HG03571 (cell line): ENCODE measurements at regions not wholly inside any gene's neighbourhood (a gene's known extent, or its start where the extent isn't known, plus 50 kb on each side); places are given as distances from the start of the nearest gene placed in this dataset.

ENCODE experiments used
- ATAC-seq: cut with Tn5 transposase; IDR thresholded peaks from one replicate; pipeline ENCODE4 v1.9.1; 2021; ENCODE audit not compliant: unreplicated experiment

DNA sequence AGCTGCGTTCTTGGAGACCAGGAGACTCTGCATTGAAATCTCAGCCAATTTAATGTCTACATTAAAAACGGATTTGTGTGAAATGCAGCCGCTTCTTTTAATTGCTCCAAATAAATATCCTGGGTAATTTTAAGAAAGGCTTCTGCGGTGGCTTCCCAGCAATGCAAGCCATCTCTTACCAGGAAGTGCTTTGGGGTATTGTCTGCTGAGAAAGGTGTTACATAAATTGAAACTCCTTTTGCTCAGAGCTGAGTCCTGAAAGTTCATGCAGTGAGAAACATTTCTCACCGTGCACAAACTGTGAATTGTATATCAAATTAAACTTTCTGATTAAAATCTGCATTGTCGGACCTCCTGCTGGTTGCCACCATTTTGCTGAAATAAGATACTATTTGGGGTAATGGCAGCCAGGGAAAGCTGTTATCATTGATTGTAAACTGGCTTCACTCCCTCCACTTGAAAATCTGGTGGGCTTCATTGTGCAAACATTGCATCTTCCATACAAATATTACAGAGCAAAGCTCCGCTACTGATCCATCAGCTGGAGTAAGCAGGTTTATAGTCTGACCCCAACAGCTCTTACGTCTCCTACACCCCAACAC, 59.5 kb downstream of the ZIC5 start:
- ATAC-seq: no peak

DNA sequence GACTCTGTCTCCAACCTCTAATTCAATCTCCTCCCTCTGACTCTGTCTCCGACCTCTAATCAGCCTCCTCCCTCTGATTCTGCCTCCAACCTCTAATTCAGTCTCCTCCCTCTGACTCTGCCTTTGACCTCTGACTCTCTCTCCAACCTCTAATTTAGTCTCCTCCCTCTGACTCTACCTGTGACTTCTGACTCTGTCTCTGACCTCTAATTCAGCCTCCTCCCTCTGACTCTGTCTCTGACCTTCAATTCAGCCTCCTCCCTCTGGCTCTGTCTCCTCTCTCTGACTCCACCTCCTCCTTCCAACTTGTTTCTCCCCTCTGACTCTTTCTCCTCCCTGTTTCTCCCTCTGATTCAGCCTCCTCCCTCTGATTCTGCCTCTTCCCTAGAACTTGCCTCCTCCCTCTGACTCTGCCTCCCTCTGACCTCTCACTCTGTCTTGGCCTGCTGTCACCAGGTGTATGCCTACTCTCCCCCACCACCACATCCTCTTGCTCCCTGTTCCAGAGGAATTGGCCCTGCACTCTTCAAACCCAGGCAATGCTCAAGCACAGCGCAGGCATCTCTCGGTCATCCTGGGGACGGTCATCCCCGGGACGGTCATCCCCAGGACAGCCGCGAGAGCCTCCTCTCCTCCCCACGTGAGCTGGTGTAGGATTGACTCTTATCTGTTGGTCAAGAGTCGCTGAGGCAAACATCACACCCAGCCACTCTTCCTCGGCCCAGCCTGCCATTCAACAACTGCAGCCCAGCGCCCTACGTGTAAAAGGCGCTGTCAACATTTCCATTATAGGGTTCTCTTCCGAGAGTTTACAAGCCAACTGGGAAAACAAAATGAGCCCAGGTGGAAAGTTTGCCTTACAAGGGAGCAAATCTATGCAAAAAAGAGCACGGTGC, 60.2 kb downstream of the ZIC5 start:
- ATAC-seq: no peak

DNA sequence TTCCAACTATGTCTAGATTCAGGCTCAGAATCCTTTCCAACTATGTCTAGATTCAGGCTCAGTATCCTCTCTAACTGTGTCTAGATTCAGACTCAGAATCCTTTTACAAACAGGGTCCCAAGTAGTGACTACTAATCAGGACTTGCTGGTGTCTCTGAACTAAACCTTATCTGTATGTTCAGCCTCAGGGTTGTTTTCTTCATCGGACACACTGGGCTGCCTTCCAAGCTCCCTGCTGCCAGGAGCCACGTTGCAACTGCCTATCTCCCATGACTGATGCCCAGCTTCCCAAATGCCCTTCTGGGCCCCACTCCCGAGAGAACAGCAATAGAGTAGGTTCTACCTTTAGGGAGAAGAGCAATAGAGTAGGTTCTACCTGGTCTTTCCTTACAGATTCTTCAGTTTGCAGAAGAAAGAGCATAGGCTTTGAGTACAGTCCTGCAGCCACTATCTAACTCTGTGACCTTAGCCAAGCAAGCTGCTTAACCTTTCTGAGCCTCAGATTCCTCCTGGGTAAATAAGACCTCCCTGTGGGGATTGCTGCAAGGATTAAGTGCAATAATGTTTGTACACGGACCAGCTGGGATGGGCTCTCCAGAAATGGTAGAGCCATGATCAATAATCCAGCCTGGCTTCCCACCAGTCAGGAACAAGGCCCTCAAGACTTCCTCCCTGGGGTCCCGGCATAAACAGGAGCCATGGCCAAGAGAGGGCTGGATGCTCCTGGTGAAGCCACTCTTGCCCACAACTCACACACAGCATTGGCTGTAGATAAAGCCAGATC, 61.5 kb downstream of the ZIC5 start:
- no peak for ATAC-seq

DNA sequence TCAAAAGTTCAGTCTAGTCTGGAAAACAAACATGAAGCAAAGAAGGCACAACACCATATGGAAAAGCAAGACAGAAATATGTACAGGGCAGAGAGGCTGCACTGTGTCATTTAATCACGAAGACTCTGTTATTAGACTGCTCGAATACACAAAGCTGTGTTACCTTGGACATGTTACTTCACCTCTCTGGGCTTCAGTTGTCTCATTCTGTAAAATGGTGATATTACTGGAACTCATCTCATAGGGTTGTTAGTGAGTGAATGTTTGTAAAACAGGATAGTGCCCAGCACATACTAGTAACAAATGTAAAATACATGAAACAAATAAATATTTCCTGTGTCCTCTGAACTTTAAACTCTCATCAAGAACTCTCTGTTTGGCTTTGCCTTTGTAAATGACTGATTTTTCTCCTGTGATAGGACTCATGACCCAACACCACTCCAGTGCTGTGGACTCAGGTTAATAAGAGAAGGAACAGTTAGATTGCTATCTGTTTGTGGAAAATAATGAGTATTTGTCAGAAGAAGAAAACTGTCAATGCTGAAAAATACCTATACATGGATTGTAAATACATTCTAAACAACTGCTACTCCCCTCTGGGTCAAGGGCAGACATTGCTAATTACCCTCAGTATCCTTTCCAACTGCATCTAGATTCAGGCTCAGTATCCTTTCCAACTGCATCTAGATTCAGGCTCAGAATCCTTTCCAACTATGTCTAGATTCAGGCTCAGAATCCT, 62.3 kb downstream of the ZIC5 start:
- no peak for ATAC-seq

DNA sequence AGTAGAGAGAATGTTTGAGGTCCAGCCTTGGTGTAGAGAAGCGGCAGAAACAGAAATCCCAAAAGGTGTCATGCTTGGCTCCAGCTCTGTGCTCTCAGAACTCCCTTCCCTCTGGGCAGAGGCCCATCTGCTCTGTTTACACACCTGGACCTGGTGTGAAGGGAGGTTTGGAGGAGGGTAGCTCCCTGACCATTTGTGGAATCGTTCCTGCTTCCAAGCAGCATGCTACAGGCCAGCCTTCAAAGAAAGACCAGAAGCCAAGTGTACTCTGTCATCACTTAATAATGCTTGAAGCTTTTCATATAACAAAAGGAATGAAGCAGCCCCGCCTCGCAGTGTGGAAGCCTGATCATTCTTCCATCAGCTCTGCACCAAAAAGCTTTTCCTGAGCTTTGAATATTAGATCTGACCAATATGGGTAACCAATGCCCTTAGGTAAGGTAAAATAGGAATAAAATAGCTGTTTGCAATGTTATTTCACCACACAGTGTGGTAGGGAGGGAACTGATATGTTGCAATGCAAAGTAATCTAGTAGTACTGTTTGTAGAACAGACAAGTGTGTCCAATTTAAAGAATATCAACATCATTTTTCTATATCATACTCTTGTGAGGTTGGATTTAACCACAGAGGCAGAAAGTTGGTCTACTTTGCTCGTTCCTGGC, 63.3 kb downstream of the ZIC5 start:
- no peak for ATAC-seq

DNA sequence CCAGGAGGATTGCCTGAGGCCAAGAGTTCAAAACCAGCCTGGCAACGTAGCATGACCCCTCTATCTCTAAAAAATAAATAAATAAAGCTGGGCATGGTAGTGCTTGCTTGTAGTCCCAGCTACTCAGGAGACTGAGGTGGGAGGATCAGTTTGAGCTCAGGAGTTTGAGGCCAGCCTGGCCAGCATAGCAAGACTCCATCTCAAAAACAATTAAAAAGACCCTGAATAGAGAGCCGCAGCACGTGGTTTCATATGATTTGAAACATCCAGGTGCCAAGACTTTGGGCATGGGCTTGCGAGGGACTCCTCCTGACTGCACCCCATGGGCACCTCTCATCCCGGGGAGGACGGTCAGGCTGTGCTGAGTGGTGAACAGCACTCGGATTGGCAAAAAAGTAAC, 63.9 kb downstream of the ZIC5 start:
- no peak for ATAC-seq

DNA sequence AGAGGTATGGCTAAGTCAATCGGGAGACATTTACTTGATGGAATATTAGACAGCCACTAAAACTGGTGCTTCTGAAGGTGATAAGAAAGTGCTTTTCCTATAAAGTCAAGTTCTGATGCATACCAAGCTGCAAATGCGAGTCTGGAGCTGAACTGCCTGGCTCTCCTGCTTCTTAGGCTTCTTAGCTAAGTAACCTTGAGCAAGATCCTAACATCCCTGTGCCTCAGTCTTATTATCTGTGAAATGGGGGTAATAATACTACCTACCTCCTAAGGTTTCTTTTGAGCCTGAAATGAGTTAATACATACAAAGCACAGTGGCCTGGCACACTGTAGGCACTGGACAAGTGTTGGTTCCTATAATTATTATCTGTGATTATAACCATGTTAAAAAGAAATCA, 64.5 kb downstream of the ZIC5 start:
- ATAC-seq: no peak

DNA sequence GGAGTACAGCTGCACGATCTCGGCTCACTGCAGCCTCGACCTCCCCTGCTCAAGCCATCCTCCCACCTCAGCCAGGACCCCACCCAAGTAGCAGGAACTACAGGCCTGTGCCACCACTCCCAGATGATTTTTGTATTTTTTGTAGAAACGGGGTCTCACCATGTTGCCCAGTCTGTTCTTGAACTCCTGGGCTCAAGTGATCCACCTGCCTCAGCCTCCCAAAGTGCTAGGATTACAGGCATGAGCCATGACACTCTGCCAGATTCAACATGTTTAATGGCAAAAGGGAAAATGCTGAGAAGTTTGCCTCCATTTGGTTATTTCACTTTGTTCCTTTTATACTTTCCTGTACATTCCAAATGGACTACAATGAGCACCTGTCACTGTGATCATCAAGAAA, 65.8 kb downstream of the ZIC5 start:
- no peak for ATAC-seq

DNA sequence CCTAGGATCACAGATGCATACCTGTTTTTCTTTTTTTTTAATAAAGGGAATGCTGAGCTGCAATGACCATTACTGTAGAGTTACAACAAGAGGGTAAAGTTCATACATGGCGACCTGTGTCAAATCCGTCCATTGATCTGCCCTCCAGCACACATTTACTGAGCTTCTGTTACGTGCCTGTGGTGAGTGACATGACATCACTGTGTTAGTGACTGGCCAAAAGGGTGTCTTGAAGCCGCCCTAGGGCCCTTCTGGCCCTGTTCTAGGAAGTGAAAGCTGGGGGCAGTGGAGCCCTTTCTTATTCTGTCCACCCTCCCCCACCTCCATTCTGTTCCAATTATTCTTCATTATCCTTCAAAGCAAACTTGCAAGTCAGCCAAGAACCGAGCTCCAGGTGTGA, 66.3 kb downstream of the ZIC5 start:
- ATAC-seq: no peak

DNA sequence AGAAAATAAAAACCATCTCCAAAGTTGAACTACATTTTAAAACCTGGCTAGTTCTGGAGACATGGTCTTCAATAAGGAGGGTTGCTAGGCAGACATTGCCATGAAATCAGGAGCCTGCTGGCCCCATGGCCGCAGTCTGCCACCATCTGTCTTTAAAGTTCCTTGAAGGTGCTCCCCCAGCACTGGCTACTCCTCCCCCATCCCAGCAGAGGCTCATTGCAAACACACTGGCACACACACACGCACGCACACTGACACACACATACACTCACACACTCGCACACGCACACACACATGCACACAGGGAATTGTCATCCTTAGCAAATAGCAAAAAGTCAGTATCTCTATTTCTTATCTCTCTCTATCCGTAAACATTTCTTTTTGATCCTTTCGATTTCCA, 68.4 kb downstream of the ZIC5 start:
- ATAC-seq: no peak

DNA sequence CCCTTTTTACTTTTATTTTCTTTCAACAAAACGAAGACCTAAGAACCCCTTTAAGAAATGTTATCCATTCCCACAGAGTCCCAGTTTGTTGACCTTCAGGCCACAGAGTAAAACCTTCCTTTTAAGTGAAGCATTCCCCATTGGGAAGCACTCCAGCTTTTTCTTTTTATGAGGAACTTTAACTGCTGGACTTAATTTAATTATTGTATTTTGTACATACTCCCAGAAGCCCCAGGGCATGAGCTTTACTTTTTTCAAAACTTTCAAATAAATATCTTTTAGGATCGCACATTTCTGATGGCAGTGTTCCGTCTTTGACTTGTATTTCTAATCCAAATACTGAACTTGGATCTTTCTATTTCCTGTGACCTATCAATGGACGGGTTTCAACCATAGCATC, 68.9 kb downstream of the ZIC5 start:
- ATAC-seq: no peak

DNA sequence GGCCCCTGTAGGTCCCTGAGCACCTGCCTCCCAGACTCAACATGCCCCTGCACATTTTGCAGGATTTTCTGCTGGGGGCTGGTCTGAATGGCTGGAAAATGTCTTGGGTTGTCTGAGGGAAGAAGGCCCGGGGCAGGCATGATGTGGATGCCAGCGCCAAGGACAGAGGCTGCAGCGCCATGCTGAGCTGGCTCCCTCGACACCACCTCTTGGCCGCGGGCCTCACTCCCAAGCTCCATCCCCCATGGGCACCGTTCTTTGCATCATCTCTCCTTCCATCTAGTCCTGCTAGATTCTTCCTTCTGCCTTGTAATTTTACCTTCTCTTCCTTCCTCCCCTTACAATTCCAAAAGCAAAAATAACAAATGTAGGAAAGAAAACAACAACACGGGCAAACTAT, 70.6 kb downstream of the ZIC5 start:
- no peak for ATAC-seq

DNA sequence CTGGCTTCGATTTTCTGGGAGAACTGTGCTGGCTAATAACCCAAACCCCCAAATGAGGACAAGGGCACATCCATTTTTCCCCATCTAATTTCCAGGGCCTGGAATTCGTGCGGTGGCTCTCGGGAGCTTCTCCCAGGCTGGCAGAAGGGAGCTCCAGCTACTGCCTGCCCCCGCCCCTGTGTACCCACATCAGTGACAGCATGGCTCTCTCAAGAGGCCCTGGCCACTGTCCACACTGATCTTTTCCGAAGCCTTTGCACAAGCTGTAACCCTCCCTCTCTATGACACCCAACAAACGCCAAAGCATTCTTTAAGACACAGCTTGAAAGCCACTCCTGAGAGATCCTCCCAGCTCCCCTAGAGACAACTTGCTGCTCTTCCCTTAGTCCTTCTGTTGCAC, 73.1 kb downstream of the ZIC5 start:
- no peak for ATAC-seq

DNA sequence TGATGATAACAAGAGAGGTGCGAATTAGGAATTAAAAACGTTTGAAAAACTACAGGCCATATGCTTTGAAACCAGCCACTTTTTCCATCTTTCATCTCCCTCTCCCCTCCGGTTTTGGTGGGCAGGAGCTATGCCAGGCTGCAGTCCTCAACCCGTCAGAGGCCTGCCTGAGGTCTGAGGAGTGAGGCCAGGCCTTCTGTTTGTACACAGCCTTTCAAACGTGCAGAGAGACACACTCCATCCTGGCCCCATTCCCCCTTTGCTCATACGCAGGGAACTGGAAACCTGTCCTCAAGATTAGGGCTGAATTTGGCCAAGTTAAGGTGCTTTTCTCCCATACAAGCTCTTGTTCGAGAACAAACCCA, 74.5 kb downstream of the ZIC5 start:
- no peak for ATAC-seq

DNA sequence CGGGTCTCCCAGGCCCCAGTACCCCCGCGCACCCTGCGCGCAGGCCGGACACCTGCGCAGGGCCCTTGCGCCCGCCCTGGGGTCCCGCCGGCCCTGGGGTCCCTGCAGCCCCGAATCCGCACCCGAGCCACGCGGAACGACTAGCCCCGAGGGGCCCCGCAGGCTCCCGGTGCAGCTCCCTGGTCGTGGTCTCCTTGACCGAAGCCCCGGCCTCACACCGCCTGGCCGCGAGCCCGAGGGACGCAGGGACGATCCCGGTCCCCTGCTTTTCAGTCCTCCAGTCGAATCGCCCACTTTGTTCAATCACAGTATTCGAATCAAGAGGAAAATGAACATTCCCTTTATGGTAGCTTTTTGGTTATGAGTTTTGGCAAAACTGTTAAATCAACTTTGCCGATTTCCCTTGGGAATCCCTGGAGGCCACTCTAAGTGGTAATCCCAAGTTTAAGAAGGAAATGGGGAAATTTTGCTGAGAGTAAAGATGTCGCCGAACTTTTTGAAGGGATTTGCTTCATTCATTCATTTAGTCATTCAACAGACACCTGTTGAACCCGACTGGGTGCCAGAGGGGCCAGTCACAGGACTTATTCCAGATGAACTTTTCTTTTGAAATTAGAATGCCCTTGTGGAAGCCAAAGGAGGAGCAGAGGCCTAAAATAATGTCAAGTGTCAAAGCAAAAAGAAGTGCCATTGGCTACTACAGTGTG, 75.0 kb downstream of the ZIC5 start:
- ATAC-seq: no peak

DNA sequence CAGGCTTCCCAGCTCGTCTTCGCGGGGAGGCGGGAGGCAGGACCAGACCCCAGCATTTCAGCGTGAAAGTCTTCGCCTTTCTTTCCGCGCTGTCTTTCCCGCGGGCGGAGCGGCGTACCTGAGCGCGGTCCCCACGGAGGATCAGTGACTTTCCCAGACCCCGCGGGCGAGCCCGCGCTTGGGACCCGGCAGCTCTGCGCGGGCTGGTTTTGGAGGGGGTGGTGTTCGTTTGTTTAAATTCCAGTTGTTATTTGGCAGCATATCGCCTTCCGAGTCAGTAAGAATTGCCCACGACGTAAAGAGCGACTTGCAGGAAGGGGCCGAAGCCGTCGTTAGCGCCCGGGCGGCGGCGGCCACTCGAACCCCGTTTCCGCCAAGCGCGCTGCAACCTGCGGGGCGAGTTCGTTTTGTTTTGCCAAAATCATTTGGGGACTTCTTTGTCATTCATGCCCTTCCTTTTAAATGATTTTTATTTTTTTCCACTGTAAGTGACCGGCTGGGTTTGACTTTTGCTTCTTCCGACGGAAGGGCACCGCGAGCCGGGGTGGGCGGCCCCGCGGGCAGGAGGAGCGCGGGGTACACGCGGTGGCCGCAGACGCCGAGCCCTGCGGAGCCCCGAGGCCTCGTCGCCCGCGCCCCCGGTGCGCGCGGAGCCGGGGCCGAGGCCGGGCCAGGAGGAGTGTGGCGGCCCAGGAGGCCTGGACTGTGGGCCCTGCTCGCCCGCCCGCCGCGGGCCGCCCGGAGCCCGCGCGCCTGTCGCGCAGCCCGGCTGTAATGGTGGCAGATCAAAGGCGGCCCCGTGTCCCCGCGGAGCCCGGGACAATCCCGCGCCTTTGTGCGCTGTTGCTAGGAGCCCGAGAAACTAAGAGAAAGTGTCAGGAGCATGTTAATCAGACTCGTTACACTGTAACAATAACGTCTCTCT, 75.9 kb downstream of the ZIC5 start:
- ATAC-seq: no peak

DNA sequence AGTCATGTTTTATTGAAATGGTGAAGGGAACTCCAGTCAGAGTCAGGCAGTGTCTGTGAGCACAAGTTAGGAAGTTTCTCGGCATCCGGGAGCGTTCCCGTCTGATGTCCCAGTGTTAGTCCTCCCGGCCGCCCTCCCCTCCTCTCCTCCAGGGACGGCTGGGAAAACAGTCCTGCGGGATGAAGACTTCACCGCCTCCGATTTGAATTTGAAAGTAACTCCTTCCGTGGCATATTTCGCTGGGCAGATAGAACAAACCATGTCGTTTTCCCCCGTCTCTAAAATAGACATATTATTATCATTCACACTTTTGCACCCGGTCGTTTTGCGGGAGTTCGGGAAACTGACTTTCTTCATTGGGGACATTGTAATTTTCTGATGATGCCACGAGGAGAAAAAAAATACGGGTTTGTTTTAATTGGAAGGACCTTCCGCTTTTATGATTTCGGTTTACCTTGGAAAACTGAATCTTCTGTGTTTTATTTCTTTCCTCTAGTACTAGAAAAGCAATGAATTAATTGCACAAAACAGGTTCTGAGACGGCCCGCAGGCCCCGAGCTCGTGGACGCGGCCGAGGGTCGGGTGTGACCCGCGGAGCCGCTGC, 76.6 kb downstream of the ZIC5 start:
- ATAC-seq: no peak

DNA sequence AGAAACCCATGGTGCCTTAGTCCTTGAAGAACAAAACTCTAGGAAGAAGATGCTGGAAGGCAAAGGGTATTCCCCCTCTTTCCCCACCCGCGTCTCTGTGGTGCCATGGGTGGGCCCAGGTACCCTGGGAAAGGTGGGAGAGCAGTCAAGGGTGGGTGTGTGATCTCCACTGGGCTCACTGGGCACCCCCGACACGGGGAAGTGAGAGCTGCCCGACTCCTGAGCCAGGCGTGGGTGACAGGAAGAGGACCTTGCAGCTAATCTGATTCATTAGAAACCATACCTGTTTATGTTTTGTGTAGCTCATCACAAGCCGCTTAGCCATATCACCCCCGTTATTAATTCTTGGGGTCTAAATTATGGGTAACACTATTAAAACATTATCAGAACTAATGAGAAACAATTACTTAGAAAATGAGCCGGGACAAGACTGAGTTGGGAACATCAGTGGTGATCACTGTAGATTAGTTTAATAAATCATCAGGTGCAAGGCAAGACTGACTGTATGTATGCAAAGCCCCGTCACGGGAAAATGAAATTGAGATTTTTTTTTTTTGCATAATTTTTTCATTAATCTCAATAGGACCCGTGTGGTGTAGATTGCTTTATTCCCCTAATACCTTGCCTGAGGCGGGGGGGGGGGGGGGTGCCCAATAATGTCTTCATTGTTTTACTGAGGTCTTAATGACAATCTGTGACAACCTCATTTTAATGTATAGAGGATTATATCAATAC, 77.3 kb downstream of the ZIC5 start:
- ATAC-seq: no peak
